Neural cell (in vitro differentiated cells): ENCODE measurements at regions not wholly inside any gene's neighbourhood (a gene's known extent, or its start where the extent isn't known, plus 50 kb on each side); places are given as distances from the start of the nearest gene placed in this dataset.

Source experiments
- EP300 ChIP-seq: fragments of 450-650 bp; conservative IDR thresholded peaks from 2 replicates; pipeline ENCODE4 v1.6.1; 2014; ENCODE audit warnings: antibody characterized with exemption, mild to moderate bottlenecking, moderate library complexity; ENCODE audit not compliant: poor library complexity, severe bottlenecking
- EZH2 ChIP-seq: fragments of 200-600, 300-800 bp; shearing (Covaris generic), sonication (generic); IDR thresholded peaks from 2 replicates; pipeline ENCODE4 v1.6.1; 2014; ENCODE audit warnings: antibody characterized with exemption, low read length, borderline replicate concordance, mild to moderate bottlenecking; ENCODE audit not compliant: insufficient read depth, poor library complexity, severe bottlenecking
- MXI1 ChIP-seq: fragments of 450-650 bp; conservative IDR thresholded peaks from 2 replicates; pipeline ENCODE4 v1.6.1; 2014; ENCODE audit warnings: antibody characterized with exemption, mild to moderate bottlenecking; ENCODE audit not compliant: poor library complexity, severe bottlenecking
- POLR2AphosphoS5 ChIP-seq: IDR thresholded peaks from 2 replicates; pipeline ENCODE4 v1.6.1; 2012
- RAD21 ChIP-seq: fragments of 450-650 bp; conservative IDR thresholded peaks from 2 replicates; pipeline ENCODE4 v1.6.1; 2014; ENCODE audit warnings: antibody characterized with exemption, mild to moderate bottlenecking, moderate library complexity
- REST ChIP-seq: IDR thresholded peaks from 2 replicates; pipeline ENCODE4 v1.6.1; 2012; ENCODE audit warnings: borderline replicate concordance
- SMC3 ChIP-seq: fragments of 450-650 bp; conservative IDR thresholded peaks from 2 replicates; pipeline ENCODE4 v1.6.1; 2014; ENCODE audit warnings: antibody characterized with exemption, mild to moderate bottlenecking, moderate library complexity; ENCODE audit not compliant: poor library complexity
- TAF1 ChIP-seq: IDR thresholded peaks from 2 replicates; pipeline ENCODE4 v1.6.1; 2012; ENCODE audit warnings: low read depth
- TF ChIP-seq, protein P1 (sequence below): fragments of 450-650 bp; IDR thresholded peaks from 2 replicates; pipeline ENCODE4 v1.5.1; 2014; ENCODE audit warnings: antibody characterized with exemption, mild to moderate bottlenecking, moderate library complexity; ENCODE audit not compliant: poor library complexity, severe bottlenecking

DNA sequence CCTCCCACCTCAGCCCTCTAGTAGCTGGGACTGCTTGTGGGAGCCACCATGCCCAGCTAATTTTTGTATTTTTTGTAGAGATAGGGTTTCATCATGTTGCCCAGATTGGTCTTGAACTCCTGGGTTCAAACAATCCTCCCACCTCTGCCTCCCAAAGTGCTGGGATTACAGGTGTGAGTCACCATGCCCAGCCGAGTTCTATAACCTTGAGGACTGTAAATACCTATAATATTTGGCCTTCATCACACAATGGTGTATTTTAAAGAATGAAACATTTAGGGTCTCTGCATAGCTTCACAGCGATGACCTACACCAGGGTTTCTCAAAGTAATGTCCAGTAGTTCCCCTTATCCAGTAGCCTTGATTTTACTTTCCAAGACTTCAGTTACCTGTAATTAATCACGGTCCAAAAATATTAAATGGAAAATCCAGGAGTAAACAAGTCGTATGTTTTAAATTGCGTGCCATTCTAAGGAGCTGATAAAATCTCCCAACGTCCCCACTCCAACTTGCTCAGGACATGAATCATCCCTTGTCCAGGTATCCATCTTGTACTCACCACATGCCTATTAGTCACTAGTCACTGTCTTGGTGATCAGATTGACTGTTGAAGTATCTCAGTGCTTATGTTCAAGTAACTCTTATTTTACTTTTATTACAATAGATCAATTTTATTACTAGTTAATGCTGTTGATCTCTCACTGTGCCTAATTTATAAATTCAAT is 368.2 kb downstream of the BTG1 start:
- TF ChIP-seq, protein P1, sequence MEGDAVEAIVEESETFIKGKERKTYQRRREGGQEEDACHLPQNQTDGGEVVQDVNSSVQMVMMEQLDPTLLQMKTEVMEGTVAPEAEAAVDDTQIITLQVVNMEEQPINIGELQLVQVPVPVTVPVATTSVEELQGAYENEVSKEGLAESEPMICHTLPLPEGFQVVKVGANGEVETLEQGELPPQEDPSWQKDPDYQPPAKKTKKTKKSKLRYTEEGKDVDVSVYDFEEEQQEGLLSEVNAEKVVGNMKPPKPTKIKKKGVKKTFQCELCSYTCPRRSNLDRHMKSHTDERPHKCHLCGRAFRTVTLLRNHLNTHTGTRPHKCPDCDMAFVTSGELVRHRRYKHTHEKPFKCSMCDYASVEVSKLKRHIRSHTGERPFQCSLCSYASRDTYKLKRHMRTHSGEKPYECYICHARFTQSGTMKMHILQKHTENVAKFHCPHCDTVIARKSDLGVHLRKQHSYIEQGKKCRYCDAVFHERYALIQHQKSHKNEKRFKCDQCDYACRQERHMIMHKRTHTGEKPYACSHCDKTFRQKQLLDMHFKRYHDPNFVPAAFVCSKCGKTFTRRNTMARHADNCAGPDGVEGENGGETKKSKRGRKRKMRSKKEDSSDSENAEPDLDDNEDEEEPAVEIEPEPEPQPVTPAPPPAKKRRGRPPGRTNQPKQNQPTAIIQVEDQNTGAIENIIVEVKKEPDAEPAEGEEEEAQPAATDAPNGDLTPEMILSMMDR, result no peak
- TF ChIP-seq EP300 (no peak), TAF1 (no peak), EZH2 (no peak), REST (no peak), POLR2AphosphoS5 (no peak), SMC3 (no peak), MXI1 (no peak), RAD21 (no peak)
